HG02840 (cell line): ENCODE measurements at regions not wholly inside any gene's neighbourhood (a gene's known extent, or its start where the extent isn't known, plus 50 kb on each side); places are given as distances from the start of the nearest gene placed in this dataset.

Experiments
- ATAC-seq: cut with Tn5 transposase; IDR thresholded peaks from one replicate; pipeline ENCODE4 v1.9.1; 2021; ENCODE audit warnings: mild to moderate bottlenecking, moderate library complexity, moderate number of reproducible peaks; ENCODE audit not compliant: unreplicated experiment, low FRiP score

DNA sequence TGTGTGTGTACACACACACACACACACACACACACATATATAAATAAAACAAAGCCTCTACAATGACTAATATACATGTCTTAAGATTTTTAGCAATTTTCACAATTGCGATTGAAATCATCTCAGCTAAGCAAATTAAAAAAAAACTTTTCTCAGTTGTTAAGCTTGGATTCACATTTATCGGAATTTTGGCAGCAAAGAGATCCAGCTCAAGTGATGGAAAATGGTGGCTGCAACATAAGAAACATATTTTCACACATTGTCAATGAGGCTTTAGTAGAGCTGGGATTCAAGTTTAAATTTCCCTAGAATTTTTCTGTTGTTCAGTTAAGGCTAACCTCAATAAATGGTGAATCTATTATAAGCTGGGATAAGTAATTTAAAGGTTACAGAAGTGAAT, 768.6 kb upstream of the SORCS1 start:
- no peak for ATAC-seq

DNA sequence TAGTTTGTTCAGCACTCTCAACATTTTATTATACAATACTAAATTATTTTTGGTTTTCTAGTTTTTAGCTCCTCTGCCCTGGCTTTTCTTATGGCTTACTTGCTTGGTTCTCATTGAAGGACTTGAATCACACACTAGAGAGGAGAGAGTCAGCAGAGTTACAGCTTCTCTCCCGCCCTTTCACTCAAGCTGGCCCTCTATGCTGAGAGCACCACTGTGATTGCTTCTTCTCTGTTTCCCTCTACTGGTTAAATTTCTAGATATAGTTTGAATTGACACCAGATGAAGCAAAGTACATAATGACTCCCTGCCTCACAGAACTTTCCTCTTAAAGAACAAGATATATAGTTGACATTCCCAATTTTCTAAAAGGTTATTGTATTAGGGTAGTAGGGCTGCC, 767.3 kb upstream of the SORCS1 start:
- ATAC-seq = no peak

GRCh38 chr10:107930037-107930436, 765.5 kb upstream of the SORCS1 start:
- no peak for ATAC-seq

- ATAC-seq = no peak
These were observed 760.0 kb upstream of the SORCS1 start for GRCh38 chr10:107924458-107924857.

- ATAC-seq = no peak
These were observed 755.2 kb upstream of the SORCS1 start for GRCh38 chr10:107919626-107920235.

- ATAC-seq = no peak
These were observed 753.7 kb upstream of the SORCS1 start for GRCh38 chr10:107918171-107918570.

DNA sequence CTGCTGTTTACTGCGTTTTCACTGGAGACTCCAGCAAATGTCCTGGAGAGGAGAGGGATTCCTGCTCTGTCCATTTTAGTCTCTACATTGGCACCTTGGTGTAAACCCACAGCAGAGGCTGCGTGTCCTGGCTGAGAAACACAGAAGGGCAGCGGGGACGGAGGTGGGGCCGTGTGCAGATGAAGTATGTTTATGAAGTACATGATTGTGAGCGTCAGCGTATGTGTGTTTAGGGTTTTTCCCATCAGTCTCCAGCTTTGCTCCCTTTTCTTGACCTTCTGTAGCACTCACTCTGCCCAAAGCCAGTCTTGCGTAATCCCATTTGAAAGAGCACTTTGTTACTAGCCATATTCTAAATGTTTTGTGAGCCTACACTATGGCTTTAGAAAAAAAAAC, 750.7 kb upstream of the SORCS1 start:
- no peak for ATAC-seq

GRCh38 chr10:107914450-107915214, 750.1 kb upstream of the SORCS1 start:
- no peak for ATAC-seq

DNA sequence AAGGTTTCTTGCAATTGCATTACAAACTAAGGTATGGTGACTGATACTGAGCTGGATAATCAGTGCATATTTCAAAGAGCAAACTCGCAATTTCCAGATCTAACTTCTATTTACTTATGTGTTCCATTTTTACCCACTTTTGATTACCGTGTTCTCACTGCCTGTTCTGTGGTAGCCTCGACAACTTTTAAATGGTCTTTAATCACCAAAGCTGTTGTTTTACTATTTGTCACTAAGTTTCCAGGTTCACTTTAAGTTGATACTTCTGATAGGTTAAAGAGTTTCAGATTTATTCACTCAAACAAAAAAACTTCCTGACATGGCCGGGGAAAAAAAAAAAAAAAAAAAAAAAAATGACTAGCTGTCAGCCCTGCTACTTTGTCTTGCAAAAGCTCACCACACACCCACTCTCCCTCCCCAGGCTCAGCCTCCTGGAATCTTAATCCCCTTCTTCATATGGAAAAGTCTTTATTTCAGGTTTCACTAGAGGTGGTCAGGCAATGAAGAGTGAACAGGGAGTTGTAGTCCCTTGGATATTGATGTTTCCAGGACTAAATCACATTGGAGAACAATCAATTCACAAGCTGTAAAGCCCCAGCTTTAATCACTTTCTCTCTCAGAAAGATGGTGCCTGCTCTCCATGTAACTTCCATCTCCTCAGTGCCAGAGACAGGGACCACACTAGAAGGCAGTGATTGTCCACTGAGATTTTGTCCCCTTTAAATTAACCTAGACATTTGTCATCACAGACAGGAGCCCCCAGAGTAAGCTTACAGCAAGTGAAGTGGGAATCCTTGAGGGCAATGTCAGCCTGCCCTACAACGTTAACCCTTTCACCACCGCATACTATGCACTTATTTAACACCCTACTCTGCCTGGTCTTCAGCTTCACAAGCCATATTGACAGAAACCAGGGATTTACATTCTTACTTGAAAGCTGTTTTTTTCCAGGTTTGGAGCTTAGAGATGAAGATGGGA, 749.1 kb upstream of the SORCS1 start:
- ATAC-seq = no peak

- no peak for ATAC-seq
These were observed 736.6 kb upstream of the SORCS1 start for GRCh38 chr10:107901076-107901475.

- no peak for ATAC-seq
These were observed 735.6 kb upstream of the SORCS1 start for GRCh38 chr10:107900131-107900530.

- ATAC-seq = no peak
These were observed 735.1 kb upstream of the SORCS1 start for GRCh38 chr10:107899502-107900062.

DNA sequence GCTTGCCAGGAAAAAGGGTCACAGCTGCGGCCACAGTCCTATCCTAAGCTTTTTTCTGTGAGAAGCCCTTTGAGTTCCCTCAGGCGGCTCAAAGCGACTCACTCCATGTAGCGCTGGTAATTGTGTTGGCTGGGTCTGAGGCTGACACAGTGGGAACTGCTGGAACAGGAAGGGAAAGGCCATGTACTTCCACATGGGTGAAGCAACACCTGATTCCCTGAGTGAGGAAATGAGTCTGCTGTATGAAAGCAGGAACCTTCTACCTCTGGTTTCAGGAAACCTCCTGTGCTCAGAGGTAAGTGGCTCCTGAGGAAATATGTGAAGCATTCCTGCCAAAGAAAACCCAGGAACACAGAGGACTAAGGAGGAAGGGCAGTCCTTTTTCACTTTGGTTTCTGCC, 734.6 kb upstream of the SORCS1 start:
- no peak for ATAC-seq

DNA sequence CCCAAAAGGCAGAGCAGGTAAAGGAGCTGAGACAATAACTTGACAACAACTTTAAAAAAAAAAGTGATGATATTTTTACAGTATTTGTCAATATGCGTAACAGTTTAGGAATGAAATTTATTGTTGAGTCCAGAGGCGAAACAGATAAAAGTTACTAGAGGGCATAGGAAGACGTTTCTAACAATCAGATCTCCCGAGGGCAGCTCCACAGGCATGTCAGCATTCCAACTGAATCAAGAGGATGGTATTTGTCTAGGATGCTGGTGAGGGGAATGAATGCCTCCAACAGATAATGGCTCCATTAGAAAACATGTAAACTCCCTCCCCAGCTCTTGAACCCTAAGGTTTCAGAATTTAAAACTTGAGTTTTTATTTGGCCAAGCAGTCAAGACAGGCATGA, 733.9 kb upstream of the SORCS1 start:
- no peak for ATAC-seq

DNA sequence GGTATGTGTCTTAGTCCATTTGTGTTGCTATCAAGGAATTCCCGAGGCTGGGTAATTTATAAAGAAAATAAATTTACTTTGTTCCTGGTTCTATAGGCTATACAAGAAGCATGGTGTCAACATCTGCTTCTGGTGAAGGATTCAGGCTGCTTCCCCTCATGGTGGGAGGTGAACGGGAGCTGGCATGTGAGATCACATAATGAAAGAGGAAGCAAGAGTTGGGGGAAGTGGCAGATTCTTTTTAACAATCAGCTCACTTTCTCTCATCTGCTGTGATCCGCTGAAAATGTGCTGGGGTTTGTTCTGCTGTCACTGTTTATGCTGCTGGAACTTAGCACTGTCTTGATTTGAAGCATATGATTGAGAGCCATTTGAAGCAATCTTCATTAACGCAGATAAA, 730.0 kb upstream of the SORCS1 start:
- no peak for ATAC-seq

DNA sequence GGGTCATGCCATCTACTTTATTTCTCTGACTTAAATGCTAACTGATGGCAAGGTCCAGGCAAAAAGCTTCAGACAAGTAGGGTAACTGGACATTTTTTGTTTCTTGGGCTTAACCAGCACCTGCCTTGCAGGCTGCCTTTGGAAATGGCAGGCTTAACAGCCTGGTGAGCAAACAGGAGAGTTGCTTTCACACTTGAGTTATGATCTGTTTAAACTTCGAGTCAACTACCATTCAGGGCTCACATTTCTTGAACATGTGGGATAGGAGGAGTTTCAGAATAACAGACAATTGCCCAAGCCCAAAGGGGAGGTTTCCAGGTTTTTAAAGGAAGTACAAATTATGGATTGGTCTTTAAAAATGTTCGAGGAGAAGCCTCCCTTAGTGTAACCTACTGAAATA, 724.6 kb upstream of the SORCS1 start:
- no peak for ATAC-seq

GRCh38 chr10:107880185-107880584, 715.7 kb upstream of the SORCS1 start:
- no peak for ATAC-seq

DNA sequence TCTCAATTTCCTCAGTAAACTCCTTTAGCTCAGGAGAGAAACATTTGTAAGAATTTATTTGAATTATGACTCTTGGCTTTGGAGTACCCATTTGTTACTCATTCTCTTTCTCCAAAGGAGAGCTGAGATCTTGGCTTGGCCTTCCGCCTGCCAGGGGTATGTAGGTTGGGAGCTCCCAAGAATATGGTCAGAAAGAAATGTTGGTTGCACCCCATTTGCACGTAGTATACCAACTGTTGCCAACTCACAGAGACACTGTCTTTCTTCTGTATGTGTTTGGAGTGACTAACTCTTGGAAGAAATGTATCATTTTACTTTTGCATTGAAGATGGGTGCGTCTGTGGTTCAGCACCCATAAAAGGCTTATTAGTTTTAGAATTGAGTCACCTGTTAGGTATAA, 708.5 kb upstream of the SORCS1 start:
- ATAC-seq = no peak

DNA sequence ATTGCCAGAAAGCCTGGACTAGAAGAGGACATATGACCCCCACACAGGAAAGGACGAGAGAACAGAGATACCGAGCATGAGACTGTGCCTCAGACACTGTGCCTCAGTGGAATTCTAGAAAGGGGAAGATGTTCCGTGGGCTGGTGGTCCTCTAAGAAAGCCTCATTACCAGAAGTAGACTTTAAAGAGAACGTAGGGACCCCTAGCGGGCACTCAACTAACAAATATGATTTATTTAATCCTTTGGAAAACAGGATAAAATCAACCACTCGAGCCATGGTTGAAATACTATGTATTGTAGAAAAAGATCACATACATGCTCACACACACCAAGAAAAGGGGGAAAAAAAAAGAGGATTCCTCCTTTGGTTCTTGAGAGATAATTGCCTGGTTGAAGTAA, 701.2 kb upstream of the SORCS1 start:
- no peak for ATAC-seq

GRCh38 chr10:107859065-107859464, 694.6 kb upstream of the SORCS1 start:
- ATAC-seq = no peak

- no peak for ATAC-seq
These were observed 691.5 kb upstream of the SORCS1 start for GRCh38 chr10:107856047-107856315.
